ENCODE measurements at regions not wholly inside any gene's neighbourhood (a gene's known extent, or its start where the extent isn't known, plus 50 kb on each side); places are given as distances from the start of the nearest gene placed in this dataset.

- DNase-seq, result no peak
These were observed 903.7 kb upstream of the USP15 start for GRCh38 chr12:61356485-61356884.

- DNase-seq, result no peak
These were observed 902.7 kb upstream of the USP15 start for GRCh38 chr12:61357496-61357895.

GRCh38 chr12:61362037-61362436, 898.2 kb upstream of the USP15 start:
- DNase-seq, result no peak

- no peak for DNase-seq
These were observed 895.2 kb upstream of the USP15 start for GRCh38 chr12:61365001-61365400.

- no peak for DNase-seq
These were observed 892.9 kb upstream of the USP15 start for GRCh38 chr12:61367281-61367785.

- DNase-seq, result no peak
These were observed 890.8 kb upstream of the USP15 start for GRCh38 chr12:61369241-61369910.

GRCh38 chr12:61384511-61384910, 875.7 kb upstream of the USP15 start:
- DNase-seq, result no peak

- no peak for DNase-seq
These were observed 874.4 kb upstream of the USP15 start for GRCh38 chr12:61385771-61386170.

GRCh38 chr12:61397668-61398067, 862.5 kb upstream of the USP15 start:
- DNase-seq, result no peak

GRCh38 chr12:61412201-61412600, 848.0 kb upstream of the USP15 start:
- DNase-seq, result no peak

- DNase-seq, result no peak
These were observed 845.7 kb upstream of the USP15 start for GRCh38 chr12:61414470-61414869.

- no peak for DNase-seq
These were observed 837.4 kb upstream of the USP15 start for GRCh38 chr12:61422786-61423185.

- no peak for DNase-seq
These were observed 808.1 kb upstream of the USP15 start for GRCh38 chr12:61452076-61452475.

GRCh38 chr12:61487728-61488127, 772.5 kb upstream of the USP15 start:
- no peak for DNase-seq

- DNase-seq, result no peak
These were observed 769.4 kb upstream of the USP15 start for GRCh38 chr12:61490526-61491498.

- no peak for DNase-seq
These were observed 758.0 kb upstream of the USP15 start for GRCh38 chr12:61502179-61502578.

GRCh38 chr12:61504396-61505080, 755.7 kb upstream of the USP15 start:
- no peak for DNase-seq

GRCh38 chr12:61513499-61513898, 746.7 kb upstream of the USP15 start:
- no peak for DNase-seq

- no peak for DNase-seq
These were observed 746.2 kb upstream of the USP15 start for GRCh38 chr12:61514016-61514415.

- DNase-seq, result no peak
These were observed 738.9 kb upstream of the USP15 start for GRCh38 chr12:61521258-61521657.

- DNase-seq, result no peak
These were observed 736.8 kb upstream of the USP15 start for GRCh38 chr12:61523276-61523992.

- DNase-seq, result no peak
These were observed 735.4 kb upstream of the USP15 start for GRCh38 chr12:61524851-61525250.

GRCh38 chr12:61525331-61525730, 734.9 kb upstream of the USP15 start:
- no peak for DNase-seq

Measured in activated CD4-positive, alpha-beta T cell treated with anti-CD3 and anti-CD28 coated beads, Interleukin-2, amount 50 U/mL, for 16 hours (primary cell).